ENCODE measurements at regions not wholly inside any gene's neighbourhood (a gene's known extent, or its start where the extent isn't known, plus 50 kb on each side); places are given as distances from the start of the nearest gene placed in this dataset.

DNA sequence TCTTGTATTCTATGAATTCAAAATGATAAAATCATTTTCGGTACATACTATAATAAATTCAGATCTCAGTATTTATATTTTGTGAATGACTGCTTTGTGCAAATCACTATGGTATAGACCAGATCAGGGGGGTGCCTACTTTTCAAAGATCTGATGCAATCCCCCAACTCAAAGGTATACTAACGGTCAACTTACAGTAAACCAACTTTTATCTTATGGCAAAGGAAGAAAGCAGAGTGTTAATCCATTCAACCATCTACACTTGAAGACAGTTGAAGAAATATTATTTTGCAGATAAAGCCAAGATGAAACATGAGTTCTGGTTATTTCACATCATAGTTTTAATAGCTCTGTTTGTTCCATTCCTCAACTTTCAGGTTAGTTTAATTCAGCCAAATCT is 197.1 kb downstream of the MEX3B start:
- no peaks in the 10 kb centered on the region for H3K36me3 ChIP-seq (ENCODE audit: control insufficient read depth in 1 of 2, insufficient read depth in 2 of 2, low read length in 1 of 2)
- DNase-seq (no peak), ATAC-seq (ENCODE audit: low FRiP score) (no peak)
- no peaks in the 10 kb centered on the region for H3K4me1 ChIP-seq (ENCODE audit: control insufficient read depth in 1 of 2, insufficient read depth in 2 of 2, low read length in 2 of 2)
- no peak overlapping the region for H3K4me3 ChIP-seq (ENCODE audit: low read length in 2 of 2)
- no peaks in the 10 kb centered on the region for H3K9me3 ChIP-seq (ENCODE audit: control insufficient read depth, low read length)
- 73 to 81% methylated on average over 2 of the region's 2 CpGs for WGBS, 2 donors
- intact Hi-C loops (cut with DNase I): no loop called here
- no peaks in the 10 kb centered on the region for H3K27me3 ChIP-seq (ENCODE audit: control insufficient read depth in 1 of 2, insufficient read depth in 2 of 2, low read length in 1 of 2)
- no peak overlapping the region for H3K27ac ChIP-seq (ENCODE audit: low read depth in 1 of 2, low read length in 2 of 2)

- no peaks in the 10 kb centered on the region for H3K4me1 ChIP-seq (ENCODE audit: control insufficient read depth in 1 of 2, insufficient read depth in 2 of 2, low read length in 2 of 2)
- H3K36me3 ChIP-seq (ENCODE audit: control insufficient read depth in 1 of 2, insufficient read depth in 2 of 2, low read length in 1 of 2): no peaks in the 10 kb centered on the region
- no peak overlapping the region for H3K4me3 ChIP-seq (ENCODE audit: low read length in 2 of 2)
- DNase-seq: no peak
- no peak for ATAC-seq (ENCODE audit: low FRiP score)
- intact Hi-C loops (cut with DNase I): no loop called here
- H3K27ac ChIP-seq (ENCODE audit: low read depth in 1 of 2, low read length in 2 of 2): no peak overlapping the region
- no peaks in the 10 kb centered on the region for H3K9me3 ChIP-seq (ENCODE audit: control insufficient read depth, low read length)
- H3K27me3 ChIP-seq (ENCODE audit: control insufficient read depth in 1 of 2, insufficient read depth in 2 of 2, low read length in 1 of 2): no peaks in the 10 kb centered on the region
- 87 to 94% methylated on average over 6 of the region's 6 CpGs for WGBS, 2 donors
Measured at GRCh38 chr15:81843757-81844407, 201.9 kb downstream of the MEX3B start.

DNA sequence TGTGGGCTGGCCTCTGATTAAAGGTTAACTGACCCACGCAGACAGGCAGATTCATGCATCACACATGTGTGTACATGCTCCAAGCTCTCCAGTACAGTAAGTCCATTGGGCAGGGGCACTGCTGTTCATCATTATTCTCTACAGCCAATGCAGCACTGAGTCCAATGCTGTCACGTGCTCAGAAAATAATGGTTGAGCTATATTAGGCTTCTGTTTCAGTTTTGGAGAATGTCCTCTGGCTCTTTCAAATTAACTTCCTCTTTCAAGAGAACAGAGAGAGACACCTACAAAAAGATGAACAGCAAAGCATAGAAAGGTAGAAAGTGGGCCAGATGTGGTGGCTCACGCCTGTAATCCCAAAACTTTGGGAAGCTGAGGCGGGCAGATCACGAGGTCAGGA is 202.6 kb downstream of the MEX3B start:
- no peaks in the 10 kb centered on the region for H3K27me3 ChIP-seq (ENCODE audit: control insufficient read depth in 1 of 2, insufficient read depth in 2 of 2, low read length in 1 of 2)
- WGBS, 2 donors: 92 to 95% methylated on average over 5 of the region's 5 CpGs
- intact Hi-C loops (cut with DNase I): no loop called here
- ATAC-seq (ENCODE audit: low FRiP score) (no peak), DNase-seq (no peak)
- H3K27ac ChIP-seq (ENCODE audit: low read depth in 1 of 2, low read length in 2 of 2): no peak overlapping the region
- H3K9me3 ChIP-seq (ENCODE audit: control insufficient read depth, low read length): no peaks in the 10 kb centered on the region
- no peak overlapping the region for H3K4me3 ChIP-seq (ENCODE audit: low read length in 2 of 2)
- no peaks in the 10 kb centered on the region for H3K4me1 ChIP-seq (ENCODE audit: control insufficient read depth in 1 of 2, insufficient read depth in 2 of 2, low read length in 2 of 2)
- H3K36me3 ChIP-seq (ENCODE audit: control insufficient read depth in 1 of 2, insufficient read depth in 2 of 2, low read length in 1 of 2): no peaks in the 10 kb centered on the region

DNA sequence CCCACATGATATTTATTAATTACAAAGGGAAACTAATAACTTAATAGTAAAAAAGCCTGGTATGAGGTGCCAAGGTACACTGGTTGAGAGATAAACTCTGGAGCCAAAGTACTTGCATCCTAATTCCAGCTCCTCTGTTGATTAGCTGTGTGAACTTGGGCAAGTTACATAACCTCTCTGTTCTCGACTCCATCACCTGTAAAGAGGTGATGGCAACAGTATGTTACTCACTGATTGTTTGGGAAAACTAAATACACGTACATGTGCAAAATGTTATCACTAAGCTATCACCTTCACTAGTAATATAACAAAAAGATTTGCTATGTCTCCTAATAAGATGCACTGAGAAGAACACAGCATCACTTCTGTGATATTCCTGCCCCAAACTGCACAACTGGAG is 206.4 kb downstream of the MEX3B start:
- H3K27me3 ChIP-seq (ENCODE audit: control insufficient read depth in 1 of 2, insufficient read depth in 2 of 2, low read length in 1 of 2): no peaks in the 10 kb centered on the region
- intact Hi-C loops (cut with DNase I): no loop called here

DNA sequence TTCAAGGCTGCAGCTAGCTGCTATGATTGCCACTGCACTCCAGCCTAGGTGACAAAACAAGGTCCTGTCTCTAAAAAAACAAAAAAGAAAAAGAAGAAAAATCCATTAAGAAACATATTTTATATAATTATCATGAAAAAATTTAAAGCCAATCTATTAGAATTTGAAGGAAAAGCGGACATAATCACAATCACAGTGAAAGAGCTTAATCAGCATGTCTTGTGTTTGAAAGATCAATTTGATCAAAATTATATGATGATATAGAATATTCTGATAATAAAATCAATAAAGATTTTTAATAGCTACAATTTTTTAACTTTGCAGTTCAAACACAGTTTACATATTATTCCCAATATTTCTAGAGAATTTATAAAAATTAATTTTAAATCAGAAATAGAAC is 210.1 kb downstream of the MEX3B start:
- DNase-seq (no peak), ATAC-seq (ENCODE audit: low FRiP score) (no peak)
- H3K4me1 ChIP-seq (ENCODE audit: control insufficient read depth in 1 of 2, insufficient read depth in 2 of 2, low read length in 2 of 2): peaks cover 0 to 2% of the 10 kb centered on the region in 2 donors
- H3K27ac ChIP-seq (ENCODE audit: low read depth in 1 of 2, low read length in 2 of 2): no peak overlapping the region
- no peaks in the 10 kb centered on the region for H3K27me3 ChIP-seq (ENCODE audit: control insufficient read depth in 1 of 2, insufficient read depth in 2 of 2, low read length in 1 of 2)
- WGBS, 2 donors: 97 to 98% methylated on average over 1 of the region's 1 CpG
- no peak overlapping the region for H3K4me3 ChIP-seq (ENCODE audit: low read length in 2 of 2)
- intact Hi-C loops (cut with DNase I): no loop called here
- no peaks in the 10 kb centered on the region for H3K9me3 ChIP-seq (ENCODE audit: control insufficient read depth, low read length)
- no peaks in the 10 kb centered on the region for H3K36me3 ChIP-seq (ENCODE audit: control insufficient read depth in 1 of 2, insufficient read depth in 2 of 2, low read length in 1 of 2)

More for the DNA sequence above, 206.4 kb downstream of the MEX3B start:
- no peak overlapping the region for H3K27ac ChIP-seq (ENCODE audit: low read depth in 1 of 2, low read length in 2 of 2)
- peaks cover 0 to 2% of the 10 kb centered on the region in 2 donors for H3K4me1 ChIP-seq (ENCODE audit: control insufficient read depth in 1 of 2, insufficient read depth in 2 of 2, low read length in 2 of 2)
- no peak overlapping the region for H3K4me3 ChIP-seq (ENCODE audit: low read length in 2 of 2)
- no peak for ATAC-seq (ENCODE audit: low FRiP score)
- H3K36me3 ChIP-seq (ENCODE audit: control insufficient read depth in 1 of 2, insufficient read depth in 2 of 2, low read length in 1 of 2): no peaks in the 10 kb centered on the region
- H3K9me3 ChIP-seq (ENCODE audit: control insufficient read depth, low read length): no peaks in the 10 kb centered on the region
- DNase-seq: no peak
- 88 to 90% methylated on average over 2 of the region's 2 CpGs for WGBS, 2 donors

- Histone ChIP-seq H3K27ac (ENCODE audit: low read depth in 1 of 2, low read length in 2 of 2) (no peak overlapping the region), H3K27me3 (ENCODE audit: control insufficient read depth in 1 of 2, insufficient read depth in 2 of 2, low read length in 1 of 2) (no peaks in the 10 kb centered on the region), H3K9me3 (ENCODE audit: control insufficient read depth, low read length) (no peaks in the 10 kb centered on the region), H3K36me3 (ENCODE audit: control insufficient read depth in 1 of 2, insufficient read depth in 2 of 2, low read length in 1 of 2) (no peaks in the 10 kb centered on the region), H3K4me1 (ENCODE audit: control insufficient read depth in 1 of 2, insufficient read depth in 2 of 2, low read length in 2 of 2) (no peaks in the 10 kb centered on the region), H3K4me3 (ENCODE audit: low read length in 2 of 2) (no peak overlapping the region)
- ATAC-seq (ENCODE audit: low FRiP score) (no peak), DNase-seq (no peak)
- intact Hi-C loops (cut with DNase I): no loop called here
- 78 to 95% methylated on average over 1 of the region's 1 CpG for WGBS, 2 donors
Measured at GRCh38 chr15:81830520-81830919, 215.3 kb downstream of the MEX3B start.

- no peak for DNase-seq
- no peak for ATAC-seq (ENCODE audit: low FRiP score)
- Histone ChIP-seq H3K36me3 (ENCODE audit: control insufficient read depth in 1 of 2, insufficient read depth in 2 of 2, low read length in 1 of 2) (no peaks in the 10 kb centered on the region), H3K4me1 (ENCODE audit: control insufficient read depth in 1 of 2, insufficient read depth in 2 of 2, low read length in 2 of 2) (no peaks in the 10 kb centered on the region), H3K9me3 (ENCODE audit: control insufficient read depth, low read length) (no peaks in the 10 kb centered on the region), H3K4me3 (ENCODE audit: low read length in 2 of 2) (no peak overlapping the region), H3K27me3 (ENCODE audit: control insufficient read depth in 1 of 2, insufficient read depth in 2 of 2, low read length in 1 of 2) (no peaks in the 10 kb centered on the region), H3K27ac (ENCODE audit: low read depth in 1 of 2, low read length in 2 of 2) (no peak overlapping the region)
- intact Hi-C loops (cut with DNase I): no loop called here
- 95 to 97% methylated on average over 4 of the region's 4 CpGs for WGBS, 2 donors
Measured at GRCh38 chr15:81829918-81830317, 215.9 kb downstream of the MEX3B start.

DNA sequence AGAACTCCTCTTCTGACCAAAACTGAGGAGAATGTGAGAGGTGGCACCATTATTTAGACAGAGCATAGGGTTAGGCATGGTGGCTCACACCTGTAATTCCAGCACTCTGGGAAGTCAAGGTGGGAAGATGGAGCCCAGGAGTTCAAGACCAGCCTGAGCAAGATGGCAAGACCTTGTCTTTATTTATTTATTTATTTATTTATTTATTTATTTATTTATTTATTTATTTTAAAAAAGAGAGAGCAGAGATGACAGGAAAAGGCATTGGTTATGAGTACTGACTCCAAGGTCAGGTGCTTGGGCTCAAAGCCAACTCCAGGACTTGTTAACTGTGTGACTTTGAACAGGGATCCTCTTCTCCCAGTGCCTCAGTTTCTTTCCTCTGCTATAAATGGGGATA is 217.7 kb downstream of the MEX3B start:
- intact Hi-C loops (cut with DNase I): no loop called here
- no peaks in the 10 kb centered on the region for H3K27me3 ChIP-seq (ENCODE audit: control insufficient read depth in 1 of 2, insufficient read depth in 2 of 2, low read length in 1 of 2)
- ATAC-seq (ENCODE audit: low FRiP score) (no peak), DNase-seq (no peak)
- H3K27ac ChIP-seq (ENCODE audit: low read depth in 1 of 2, low read length in 2 of 2): no peak overlapping the region
- H3K9me3 ChIP-seq (ENCODE audit: control insufficient read depth, low read length): no peaks in the 10 kb centered on the region
- H3K4me3 ChIP-seq (ENCODE audit: low read length in 2 of 2): no peak overlapping the region
- no peaks in the 10 kb centered on the region for H3K36me3 ChIP-seq (ENCODE audit: control insufficient read depth in 1 of 2, insufficient read depth in 2 of 2, low read length in 1 of 2)
- no peaks in the 10 kb centered on the region for H3K4me1 ChIP-seq (ENCODE audit: control insufficient read depth in 1 of 2, insufficient read depth in 2 of 2, low read length in 2 of 2)

DNA sequence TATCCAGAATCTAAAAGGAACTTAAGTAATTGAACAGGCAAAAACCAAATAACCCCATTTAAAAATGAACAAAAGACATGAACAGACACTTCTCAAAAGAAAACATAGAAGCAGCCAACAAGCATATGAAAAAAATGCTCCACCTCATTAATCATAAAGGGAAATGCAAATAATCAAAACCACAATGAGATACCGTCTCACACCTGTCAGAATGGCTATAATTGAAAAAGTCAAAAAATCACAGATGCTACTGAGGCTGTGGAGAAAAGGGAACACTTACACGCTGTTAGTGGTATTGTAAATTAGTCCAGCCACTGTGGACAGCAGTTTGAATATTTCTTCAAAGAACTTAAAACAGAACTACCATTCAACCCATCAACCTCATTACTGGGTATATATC is 220.7 kb downstream of the MEX3B start:
- ATAC-seq (ENCODE audit: low FRiP score) (no peak), DNase-seq (no peak)
- no peaks in the 10 kb centered on the region for H3K4me1 ChIP-seq (ENCODE audit: control insufficient read depth in 1 of 2, insufficient read depth in 2 of 2, low read length in 2 of 2)
- no peaks in the 10 kb centered on the region for H3K9me3 ChIP-seq (ENCODE audit: control insufficient read depth, low read length)
- no peaks in the 10 kb centered on the region for H3K27me3 ChIP-seq (ENCODE audit: control insufficient read depth in 1 of 2, insufficient read depth in 2 of 2, low read length in 1 of 2)
- H3K27ac ChIP-seq (ENCODE audit: low read depth in 1 of 2, low read length in 2 of 2): no peak overlapping the region
- WGBS, 2 donors: 80 to 92% methylated on average over 2 of the region's 2 CpGs
- intact Hi-C loops (cut with DNase I): no loop called here
- no peaks in the 10 kb centered on the region for H3K36me3 ChIP-seq (ENCODE audit: control insufficient read depth in 1 of 2, insufficient read depth in 2 of 2, low read length in 1 of 2)
- H3K4me3 ChIP-seq (ENCODE audit: low read length in 2 of 2): no peak overlapping the region
